SK-N-DZ (cell line): ENCODE measurements at regions not wholly inside any gene's neighbourhood (a gene's known extent, or its start where the extent isn't known, plus 50 kb on each side); places are given as distances from the start of the nearest gene placed in this dataset.
"Not testable (repeated sequence)": the region's sequence is repeated elsewhere in the genome, so short reads cannot be mapped to it uniquely, and the experiment has no call there.

Experiments used
- DNase-seq: peaks from one replicate; pipeline ENCODE4 v3.0.0-alpha.2; 2015; ENCODE audit warnings: low spot score

DNA sequence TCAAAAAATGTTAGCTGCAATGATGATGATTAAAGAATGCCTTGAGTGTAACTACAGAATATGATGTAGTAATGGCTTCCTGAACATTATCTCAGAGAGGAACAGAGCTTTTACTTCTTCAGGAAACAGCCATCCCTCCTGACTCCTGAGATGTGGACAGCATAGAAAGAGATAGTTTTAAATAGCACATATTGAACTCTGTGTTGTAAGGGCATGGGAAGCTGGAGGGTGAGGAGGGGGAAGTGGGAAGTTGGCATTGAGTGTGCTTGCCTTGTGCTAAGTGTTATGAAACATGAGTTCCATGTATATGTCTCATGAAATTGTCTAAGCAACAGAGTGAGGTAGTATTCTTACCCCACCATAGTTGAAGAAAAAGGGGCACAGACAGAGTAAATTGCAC, 161.5 kb upstream of the SLC28A3 start:
- DNase-seq, result no peak

DNA sequence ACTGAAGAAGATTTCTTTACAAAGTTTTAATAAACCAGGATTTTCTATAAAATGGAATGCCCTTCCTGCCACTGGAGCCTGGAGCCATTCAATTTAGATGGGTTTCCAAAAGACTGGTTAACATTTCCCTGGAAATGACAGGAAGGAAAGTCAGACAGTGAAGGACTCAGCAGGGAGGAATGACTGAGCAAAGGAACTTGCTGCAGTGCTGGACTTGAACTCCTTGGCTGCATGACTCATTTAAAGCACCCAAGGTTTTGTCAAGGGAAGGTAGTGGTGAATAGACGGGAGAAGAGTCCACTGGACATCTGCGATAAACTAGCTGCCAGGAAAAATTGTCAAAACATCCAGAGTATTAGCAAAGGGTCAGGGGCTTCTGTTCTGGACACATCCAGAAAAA, 163.8 kb upstream of the SLC28A3 start:
- DNase-seq, result no peak

- DNase-seq, result no peak
Measured at GRCh38 chr9:84511651-84512050, 157.9 kb upstream of the NTRK2 start.

- DNase-seq, result no peak
Measured at GRCh38 chr9:84512493-84512892, 157.0 kb upstream of the NTRK2 start.

DNA sequence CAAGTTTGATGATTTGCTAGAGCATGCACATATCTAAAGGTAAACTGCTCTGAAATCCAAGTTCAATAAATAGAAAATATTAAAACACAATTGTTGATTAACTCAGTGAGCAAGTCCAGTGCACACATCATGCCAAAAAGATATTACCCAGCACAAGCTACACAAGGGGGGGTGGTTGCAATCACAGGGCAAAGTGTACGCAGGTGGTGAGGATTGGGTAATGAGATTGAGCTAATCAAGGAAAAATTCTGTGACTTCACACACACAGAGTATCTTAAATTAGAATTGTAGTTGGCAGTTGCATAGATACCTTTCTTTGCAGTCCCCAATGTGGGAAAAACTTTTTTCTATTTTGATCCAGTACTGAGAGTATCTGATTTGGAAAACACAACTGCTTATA, 156.1 kb upstream of the NTRK2 start:
- DNase-seq, result no peak

- no peak for DNase-seq
Measured at GRCh38 chr9:84513979-84514378, 155.6 kb upstream of the NTRK2 start.

- DNase-seq, result no peak
Measured at GRCh38 chr9:84514421-84514820, 155.1 kb upstream of the NTRK2 start.

- no peak for DNase-seq
Measured at GRCh38 chr9:84517026-84517425, 152.5 kb upstream of the NTRK2 start.

DNA sequence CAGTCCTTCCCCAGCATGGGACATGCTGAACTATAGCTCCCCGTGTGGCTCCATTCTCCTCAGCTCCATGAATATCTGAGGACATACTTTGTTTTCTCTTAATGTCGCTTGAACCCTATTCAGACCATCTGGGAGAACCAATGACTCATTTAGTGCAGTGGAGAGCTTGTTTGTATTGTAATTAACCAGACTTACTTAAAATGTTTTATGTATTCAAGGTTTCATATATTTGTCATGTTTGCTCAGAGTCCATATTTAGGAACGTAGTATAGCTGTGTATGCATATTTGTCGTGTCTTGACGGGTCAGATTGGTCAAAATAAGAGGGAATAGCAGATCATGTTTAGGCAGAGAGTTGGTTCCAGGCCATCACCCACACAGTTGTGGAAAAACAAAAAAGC, 150.1 kb upstream of the NTRK2 start:
- no peak for DNase-seq

- DNase-seq, result no peak
Measured at GRCh38 chr9:84521208-84521607, 148.3 kb upstream of the NTRK2 start.

DNA sequence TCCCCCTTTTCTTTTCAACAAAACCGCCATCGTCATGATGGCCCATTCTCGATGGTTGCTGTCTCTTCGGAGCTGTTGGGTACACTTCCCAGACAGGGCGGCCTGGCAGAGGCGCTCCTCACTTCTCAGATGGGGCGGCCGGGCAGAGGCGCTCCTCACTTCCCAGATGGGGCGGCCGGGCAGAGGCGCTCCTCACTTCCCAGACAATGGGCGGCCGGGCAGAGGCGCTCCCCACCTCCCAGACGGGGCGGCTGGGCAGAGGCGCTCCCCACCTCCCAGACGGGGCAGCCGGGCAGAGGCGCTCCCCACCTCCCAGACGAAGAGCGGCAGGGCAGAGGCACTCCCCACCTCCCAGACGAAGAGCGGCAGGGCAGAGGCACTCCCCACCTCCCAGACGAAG, 143.3 kb upstream of the NTRK2 start:
- not testable (repeated sequence) for DNase-seq

DNA sequence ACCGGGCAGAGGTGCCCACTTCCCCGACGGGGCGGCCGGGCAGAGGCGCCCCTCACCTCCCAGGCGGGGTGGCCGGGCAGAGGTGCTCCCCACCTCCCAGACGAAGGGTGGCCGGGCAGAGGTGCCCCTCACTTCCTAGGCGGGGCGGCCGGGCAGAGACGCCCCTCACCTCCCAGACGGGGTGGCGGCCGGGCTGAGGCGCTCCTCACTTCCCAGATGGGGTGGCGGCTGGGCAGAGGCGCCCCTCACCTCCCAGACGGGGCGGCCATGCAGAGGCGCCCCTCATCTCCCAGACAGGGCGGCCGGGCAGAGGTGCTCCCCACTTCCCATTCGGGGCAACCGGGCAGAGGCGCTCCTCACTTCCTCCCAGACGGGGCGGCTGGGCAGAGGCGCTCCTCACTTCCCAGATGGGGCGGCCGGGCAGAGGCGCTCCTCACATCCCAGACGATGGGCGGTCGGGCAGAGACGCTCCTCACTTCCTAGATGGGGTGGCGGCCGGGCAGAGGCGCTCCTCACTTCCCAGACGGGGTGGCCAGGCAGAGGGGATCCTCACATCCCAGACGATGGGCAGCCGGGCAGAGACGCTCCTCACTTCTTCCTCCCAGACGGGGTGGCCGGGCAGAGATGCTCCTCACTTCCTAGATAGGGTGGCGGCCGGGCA, 142.3 kb upstream of the NTRK2 start:
- DNase-seq, result not testable (repeated sequence)

- not testable (repeated sequence) for DNase-seq
Measured at GRCh38 chr9:84535973-84536372, 133.6 kb upstream of the NTRK2 start.

GRCh38 chr9:84538879-84539278, 130.7 kb upstream of the NTRK2 start:
- DNase-seq, result no peak

DNA sequence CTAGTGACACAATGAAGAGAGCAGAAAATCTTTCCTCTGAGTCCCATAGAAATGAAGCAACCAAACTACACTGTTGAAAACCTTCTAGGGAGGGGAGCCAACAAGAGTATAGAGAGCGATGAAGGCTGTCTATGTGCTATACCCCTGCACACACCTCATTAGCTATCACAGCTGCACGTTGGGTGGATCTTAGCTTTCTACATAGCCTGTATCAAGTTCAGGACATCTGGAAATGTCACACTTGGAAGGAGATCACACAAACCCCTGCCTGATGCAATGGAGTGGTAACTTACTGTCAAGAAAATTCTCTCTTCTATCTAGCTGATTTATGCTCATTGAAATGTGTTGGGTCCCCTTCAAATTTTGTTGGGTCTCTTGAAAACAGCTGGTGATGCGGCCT, 127.0 kb upstream of the NTRK2 start:
- no peak for DNase-seq

GRCh38 chr9:84554069-84554664, 115.4 kb upstream of the NTRK2 start:
- DNase-seq, result no peak

DNA sequence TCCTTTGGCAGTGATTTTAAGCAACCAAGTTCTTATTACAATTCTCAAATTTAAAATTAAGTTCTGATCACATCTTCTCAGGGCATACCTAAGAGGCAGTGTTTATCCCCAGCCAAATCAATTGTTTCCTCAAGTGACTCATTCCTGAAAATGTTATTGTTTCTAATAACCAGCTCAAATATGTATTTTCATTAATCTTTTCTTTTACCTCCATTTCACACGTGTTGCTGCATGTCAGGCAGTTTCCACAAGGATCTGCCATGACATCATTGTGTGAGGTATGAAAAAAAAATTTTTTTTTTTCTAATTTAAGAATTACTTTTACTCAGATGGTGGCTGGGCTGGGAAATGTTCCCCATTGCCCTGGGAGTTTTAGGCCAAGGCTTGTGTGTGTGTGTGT, 113.0 kb upstream of the NTRK2 start:
- DNase-seq, result no peak

- no peak for DNase-seq
Measured at GRCh38 chr9:84557751-84558150, 111.8 kb upstream of the NTRK2 start.

DNA sequence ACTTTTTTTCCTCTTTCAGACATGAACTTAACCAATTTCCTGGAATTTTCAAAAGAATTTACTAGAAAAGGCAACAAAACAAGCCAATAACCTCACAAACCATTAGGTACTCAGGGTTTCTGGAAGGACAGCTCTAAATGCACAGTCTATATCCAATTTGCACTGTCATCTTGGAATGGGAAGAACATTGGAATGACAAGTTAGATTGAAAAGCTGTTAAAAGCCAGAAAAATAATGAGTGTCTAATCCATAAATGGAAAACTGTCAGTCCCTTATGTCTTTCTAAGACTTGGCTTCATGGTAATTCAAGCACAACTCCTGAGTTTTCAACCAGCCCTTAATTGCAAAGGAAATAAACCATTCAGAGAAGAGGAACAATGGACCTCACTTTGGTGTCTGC, 105.8 kb upstream of the NTRK2 start:
- no peak for DNase-seq

- DNase-seq, result no peak
Measured at GRCh38 chr9:84567805-84568204, 101.7 kb upstream of the NTRK2 start.

- DNase-seq, result no peak
Measured at GRCh38 chr9:84570482-84571154, 98.9 kb upstream of the NTRK2 start.

- no peak for DNase-seq
Measured at GRCh38 chr9:84573083-84573482, 96.4 kb upstream of the NTRK2 start.

DNA sequence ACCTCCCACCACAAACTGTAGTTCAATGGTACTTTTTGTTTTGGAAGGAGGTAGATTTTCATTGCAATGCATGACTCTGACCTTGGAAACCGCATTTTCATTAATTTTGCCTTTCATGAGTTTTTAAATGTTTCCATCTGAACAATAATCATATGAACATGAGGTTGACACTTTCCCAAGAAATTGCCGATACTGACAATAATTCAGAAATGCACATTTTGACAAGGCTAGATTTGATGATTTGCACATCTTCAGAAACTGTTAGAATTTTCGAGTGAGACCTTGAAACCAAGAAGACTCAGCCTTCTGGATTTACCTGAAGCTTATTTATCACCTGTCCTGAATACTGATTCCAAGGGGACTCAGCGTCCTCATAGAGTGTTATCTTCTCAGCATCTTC, 93.8 kb upstream of the NTRK2 start:
- DNase-seq, result no peak
